DND-41 (cell line): ENCODE measurements at regions not wholly inside any gene's neighbourhood (a gene's known extent, or its start where the extent isn't known, plus 50 kb on each side); places are given as distances from the start of the nearest gene placed in this dataset.

ENCODE experiments used
- EZH2 ChIP-seq: IDR thresholded peaks from 3 replicates; pipeline ENCODE4 v1.6.1; 2012; ENCODE audit warnings: borderline replicate concordance, low read depth, mild to moderate bottlenecking, moderate library complexity, low read length, inconsistent platforms; ENCODE audit not compliant: severe bottlenecking
- TF ChIP-seq, protein P1 (sequence below): IDR thresholded peaks from 2 replicates; pipeline ENCODE4 v1.5.1; 2012; ENCODE audit warnings: borderline replicate concordance, low read length, moderate library complexity, mild to moderate bottlenecking; ENCODE audit not compliant: poor library complexity, severe bottlenecking; ENCODE audit errors: extremely low read depth

DNA sequence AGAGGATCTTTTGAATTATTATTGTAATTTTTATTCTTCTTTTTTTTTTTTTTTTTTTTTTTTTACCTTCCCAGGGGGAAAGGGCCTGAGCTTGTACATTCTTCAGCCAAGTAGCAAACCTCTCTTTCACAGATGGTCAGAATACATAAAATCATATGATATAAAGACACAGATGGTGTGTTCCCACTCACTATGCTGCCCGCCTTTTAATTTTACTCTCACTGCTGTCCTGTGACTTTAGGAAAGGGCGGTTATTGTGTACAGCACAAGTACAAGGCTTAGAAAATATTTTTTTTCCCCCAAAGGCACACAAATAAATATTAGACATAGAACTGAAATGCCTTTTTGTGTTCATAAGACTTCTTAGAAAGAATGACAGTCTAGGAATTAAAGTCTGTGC, 213.6 kb downstream of the RPS24 start:
- TF ChIP-seq, protein P1, sequence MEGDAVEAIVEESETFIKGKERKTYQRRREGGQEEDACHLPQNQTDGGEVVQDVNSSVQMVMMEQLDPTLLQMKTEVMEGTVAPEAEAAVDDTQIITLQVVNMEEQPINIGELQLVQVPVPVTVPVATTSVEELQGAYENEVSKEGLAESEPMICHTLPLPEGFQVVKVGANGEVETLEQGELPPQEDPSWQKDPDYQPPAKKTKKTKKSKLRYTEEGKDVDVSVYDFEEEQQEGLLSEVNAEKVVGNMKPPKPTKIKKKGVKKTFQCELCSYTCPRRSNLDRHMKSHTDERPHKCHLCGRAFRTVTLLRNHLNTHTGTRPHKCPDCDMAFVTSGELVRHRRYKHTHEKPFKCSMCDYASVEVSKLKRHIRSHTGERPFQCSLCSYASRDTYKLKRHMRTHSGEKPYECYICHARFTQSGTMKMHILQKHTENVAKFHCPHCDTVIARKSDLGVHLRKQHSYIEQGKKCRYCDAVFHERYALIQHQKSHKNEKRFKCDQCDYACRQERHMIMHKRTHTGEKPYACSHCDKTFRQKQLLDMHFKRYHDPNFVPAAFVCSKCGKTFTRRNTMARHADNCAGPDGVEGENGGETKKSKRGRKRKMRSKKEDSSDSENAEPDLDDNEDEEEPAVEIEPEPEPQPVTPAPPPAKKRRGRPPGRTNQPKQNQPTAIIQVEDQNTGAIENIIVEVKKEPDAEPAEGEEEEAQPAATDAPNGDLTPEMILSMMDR, result no peak
- no peak for TF ChIP-seq EZH2
